ENCODE measurements at regions not wholly inside any gene's neighbourhood (a gene's known extent, or its start where the extent isn't known, plus 50 kb on each side); places are given as distances from the start of the nearest gene placed in this dataset.

DNA sequence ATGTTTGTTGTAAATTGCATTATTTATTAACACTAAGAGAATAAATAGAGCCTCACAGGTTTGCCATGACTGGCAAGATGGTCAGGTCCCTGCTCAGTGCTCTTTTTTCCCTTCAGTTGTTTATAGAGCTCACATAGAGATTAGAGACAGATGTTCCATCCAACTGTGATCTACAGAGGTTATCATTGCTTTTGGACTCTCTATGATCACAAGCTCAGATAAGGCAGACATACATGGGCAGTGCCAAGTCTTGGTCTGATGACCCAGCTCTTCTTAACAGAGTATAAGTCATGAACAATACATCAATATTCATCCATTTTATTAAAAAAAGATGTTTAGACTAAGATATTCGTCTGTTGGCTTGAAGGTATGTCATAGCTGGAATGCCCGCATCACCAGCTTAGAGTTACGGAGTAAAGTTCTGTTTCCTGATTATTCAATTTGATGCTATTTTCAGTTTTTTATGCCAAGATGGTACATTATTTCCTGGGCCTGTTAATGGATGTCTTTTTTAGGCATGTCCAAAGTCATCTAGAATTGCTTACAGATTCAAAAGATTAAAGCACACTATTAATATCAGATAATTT, 729.8 kb upstream of the SLC10A2 start:
- TF ChIP-seq, protein P1, sequence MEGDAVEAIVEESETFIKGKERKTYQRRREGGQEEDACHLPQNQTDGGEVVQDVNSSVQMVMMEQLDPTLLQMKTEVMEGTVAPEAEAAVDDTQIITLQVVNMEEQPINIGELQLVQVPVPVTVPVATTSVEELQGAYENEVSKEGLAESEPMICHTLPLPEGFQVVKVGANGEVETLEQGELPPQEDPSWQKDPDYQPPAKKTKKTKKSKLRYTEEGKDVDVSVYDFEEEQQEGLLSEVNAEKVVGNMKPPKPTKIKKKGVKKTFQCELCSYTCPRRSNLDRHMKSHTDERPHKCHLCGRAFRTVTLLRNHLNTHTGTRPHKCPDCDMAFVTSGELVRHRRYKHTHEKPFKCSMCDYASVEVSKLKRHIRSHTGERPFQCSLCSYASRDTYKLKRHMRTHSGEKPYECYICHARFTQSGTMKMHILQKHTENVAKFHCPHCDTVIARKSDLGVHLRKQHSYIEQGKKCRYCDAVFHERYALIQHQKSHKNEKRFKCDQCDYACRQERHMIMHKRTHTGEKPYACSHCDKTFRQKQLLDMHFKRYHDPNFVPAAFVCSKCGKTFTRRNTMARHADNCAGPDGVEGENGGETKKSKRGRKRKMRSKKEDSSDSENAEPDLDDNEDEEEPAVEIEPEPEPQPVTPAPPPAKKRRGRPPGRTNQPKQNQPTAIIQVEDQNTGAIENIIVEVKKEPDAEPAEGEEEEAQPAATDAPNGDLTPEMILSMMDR (IDR thresholded peaks at IDR 0.05) = no peak
- TF ChIP-seq POLR2A (IDR thresholded peaks at IDR 0.05) = no peak

Data from lower leg skin (tissue), 3 donors.